ENCODE measurements at regions not wholly inside any gene's neighbourhood (a gene's known extent, or its start where the extent isn't known, plus 50 kb on each side); places are given as distances from the start of the nearest gene placed in this dataset.

DNA sequence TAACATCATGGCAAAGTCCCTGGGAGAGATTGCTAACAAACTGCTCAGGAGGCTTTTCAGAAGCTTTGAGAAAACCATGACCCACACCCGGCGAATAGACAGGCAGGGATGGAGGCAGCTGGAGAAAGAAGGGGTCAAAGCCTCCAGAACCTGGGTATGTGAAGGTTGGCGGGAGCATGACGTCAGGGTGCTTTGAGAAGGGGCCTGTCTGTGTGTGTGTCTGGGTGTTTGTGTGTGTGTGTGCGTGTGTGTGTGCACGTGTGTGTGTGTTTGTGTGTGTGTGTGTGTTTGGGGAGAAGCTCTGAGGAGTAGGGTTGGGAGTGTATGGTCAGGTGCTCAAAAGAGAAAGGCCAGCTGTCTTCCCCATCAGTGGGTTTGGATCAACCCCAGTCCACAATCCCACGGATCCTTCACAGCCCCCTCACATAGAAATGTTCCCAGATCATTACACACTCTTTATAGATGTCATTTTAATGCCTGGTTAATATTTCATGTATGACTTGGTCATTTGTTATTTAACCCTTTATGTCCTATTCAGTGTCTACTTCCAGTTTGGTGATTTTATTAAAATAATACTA is 254.1 kb upstream of the SMIM21 start:
- TF ChIP-seq, protein P1, sequence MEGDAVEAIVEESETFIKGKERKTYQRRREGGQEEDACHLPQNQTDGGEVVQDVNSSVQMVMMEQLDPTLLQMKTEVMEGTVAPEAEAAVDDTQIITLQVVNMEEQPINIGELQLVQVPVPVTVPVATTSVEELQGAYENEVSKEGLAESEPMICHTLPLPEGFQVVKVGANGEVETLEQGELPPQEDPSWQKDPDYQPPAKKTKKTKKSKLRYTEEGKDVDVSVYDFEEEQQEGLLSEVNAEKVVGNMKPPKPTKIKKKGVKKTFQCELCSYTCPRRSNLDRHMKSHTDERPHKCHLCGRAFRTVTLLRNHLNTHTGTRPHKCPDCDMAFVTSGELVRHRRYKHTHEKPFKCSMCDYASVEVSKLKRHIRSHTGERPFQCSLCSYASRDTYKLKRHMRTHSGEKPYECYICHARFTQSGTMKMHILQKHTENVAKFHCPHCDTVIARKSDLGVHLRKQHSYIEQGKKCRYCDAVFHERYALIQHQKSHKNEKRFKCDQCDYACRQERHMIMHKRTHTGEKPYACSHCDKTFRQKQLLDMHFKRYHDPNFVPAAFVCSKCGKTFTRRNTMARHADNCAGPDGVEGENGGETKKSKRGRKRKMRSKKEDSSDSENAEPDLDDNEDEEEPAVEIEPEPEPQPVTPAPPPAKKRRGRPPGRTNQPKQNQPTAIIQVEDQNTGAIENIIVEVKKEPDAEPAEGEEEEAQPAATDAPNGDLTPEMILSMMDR (conservative IDR thresholded peaks at IDR 0.05; ENCODE audit: low read length): no peak
- no peak for TF ChIP-seq EZH2phosphoT487 (IDR thresholded peaks at IDR 0.05; ENCODE audit: borderline replicate concordance, low read depth, low read length)
